ENCODE measurements at regions not wholly inside any gene's neighbourhood (a gene's known extent, or its start where the extent isn't known, plus 50 kb on each side); places are given as distances from the start of the nearest gene placed in this dataset.

- TF ChIP-seq HDAC2 (IDR thresholded peaks at IDR 0.05; ENCODE audit: borderline replicate concordance in 1 of 2, low read depth in 2 of 2, low read length in 2 of 2): no peak
- no peak for TF ChIP-seq CHD1 (IDR thresholded peaks at IDR 0.05; ENCODE audit: low read depth, low read length)
- no peak for TF ChIP-seq RXRA (IDR thresholded peaks at IDR 0.05; ENCODE audit: insufficient read depth, low read depth, low read length)
- no peak for TF ChIP-seq BRCA1 (IDR thresholded peaks at IDR 0.05; ENCODE audit: low read depth, low read length)
- no peak for TF ChIP-seq SP4 (IDR thresholded peaks at IDR 0.05; ENCODE audit: low read length)
- TF ChIP-seq BACH1 (IDR thresholded peaks at IDR 0.05; ENCODE audit: low read length): no peak
These were observed 257.4 kb downstream of the TRIM36 start (continued) for GRCh38 chr5:114912189-114912920.

All from H1 (cell line).